ENCODE measurements at regions not wholly inside any gene's neighbourhood (a gene's known extent, or its start where the extent isn't known, plus 50 kb on each side); places are given as distances from the start of the nearest gene placed in this dataset. TPM values are rescaled to one million over a fixed set of nuclear protein-coding genes. Genes with fewer than 3 reads are reported as not detected.

GRCh38 chr18:25453556-25454269, 101.7 kb upstream of the ZNF521 start:
- no peak for DNase-seq (ENCODE audit: low read depth)

- no peak for DNase-seq (ENCODE audit: low read depth)
Measured at GRCh38 chr18:25451077-25451658, 99.2 kb upstream of the ZNF521 start.

DNA sequence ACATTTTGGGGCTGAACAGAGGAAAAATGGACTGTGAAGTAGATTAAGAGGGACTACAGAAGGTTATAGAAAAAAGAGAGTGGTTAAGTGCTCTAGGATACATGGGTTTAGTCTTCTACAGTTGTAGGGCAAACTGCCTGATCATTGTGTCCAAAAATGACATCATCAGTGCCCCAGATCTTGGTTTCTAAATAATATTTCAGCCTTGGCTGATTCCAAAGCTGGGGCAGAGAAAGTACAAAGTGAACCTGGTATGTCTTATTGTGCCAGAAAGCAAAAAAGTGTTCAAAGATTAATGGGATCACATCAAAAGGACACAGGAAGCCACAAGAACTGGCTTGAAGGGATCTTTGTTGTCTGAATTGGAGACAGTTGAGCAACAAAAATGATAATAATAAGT, 97.1 kb upstream of the ZNF521 start:
- DNase-seq (ENCODE audit: low read depth) = no peak

DNA sequence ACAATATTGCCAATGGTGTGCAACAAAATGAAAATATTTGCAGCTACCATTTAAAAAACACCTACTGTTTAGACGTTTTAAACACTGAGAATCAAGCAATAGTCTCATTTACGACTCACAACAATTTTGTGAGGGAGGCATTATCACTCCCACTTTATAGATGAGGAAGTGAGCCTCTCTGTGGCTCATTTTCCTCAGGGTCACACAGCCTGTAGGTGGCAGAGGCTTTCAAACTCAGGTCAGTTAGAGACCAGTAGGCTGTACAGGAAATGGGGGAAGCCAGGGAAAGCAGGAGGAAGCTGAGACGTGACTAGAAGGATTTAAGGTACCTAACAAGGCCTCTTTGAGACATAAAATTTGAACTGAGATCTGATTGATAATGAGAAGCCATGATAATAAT, 95.0 kb upstream of the ZNF521 start:
- peak; percentile 7 for DNase-seq (ENCODE audit: low read depth)

- no peak for DNase-seq (ENCODE audit: low read depth)
Measured at GRCh38 chr18:25445430-25445829, 93.5 kb upstream of the ZNF521 start.

- DNase-seq (ENCODE audit: low read depth) = no peak
Measured at GRCh38 chr18:25443776-25444175, 91.8 kb upstream of the ZNF521 start.

GRCh38 chr18:25435149-25435782, 83.3 kb upstream of the ZNF521 start:
- no peak for DNase-seq (ENCODE audit: low read depth)

- peak; percentile 3 for DNase-seq (ENCODE audit: low read depth)
Measured at GRCh38 chr18:25434745-25435144, 82.8 kb upstream of the ZNF521 start.

- DNase-seq (ENCODE audit: low read depth) = no peak
Measured at GRCh38 chr18:25433590-25433989, 81.6 kb upstream of the ZNF521 start.

- peak; percentile 18 for DNase-seq (ENCODE audit: low read depth)
Measured at GRCh38 chr18:25425024-25425423, 73.1 kb upstream of the ZNF521 start.

DNA sequence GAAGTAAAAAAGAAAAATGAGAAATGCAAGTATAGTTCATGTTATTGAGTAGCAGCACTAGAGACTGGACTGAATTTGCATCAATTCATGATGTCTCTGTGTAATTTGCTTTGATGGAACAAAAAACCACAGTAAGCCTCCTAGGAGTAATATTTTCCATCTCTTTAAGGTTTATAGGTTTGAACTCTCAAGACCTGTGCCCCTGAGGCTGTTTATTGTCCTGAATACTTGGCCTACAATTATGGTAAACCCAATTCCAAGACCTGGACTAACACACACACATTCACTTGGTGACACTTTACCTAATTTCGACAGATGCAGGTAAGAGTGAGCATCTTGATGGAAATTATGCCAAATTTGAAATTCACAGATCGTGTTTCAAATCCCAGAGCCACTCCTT, 71.8 kb upstream of the ZNF521 start:
- DNase-seq (ENCODE audit: low read depth) = no peak

GRCh38 chr18:25423267-25423666, 71.3 kb upstream of the ZNF521 start:
- DNase-seq (ENCODE audit: low read depth) = no peak

DNA sequence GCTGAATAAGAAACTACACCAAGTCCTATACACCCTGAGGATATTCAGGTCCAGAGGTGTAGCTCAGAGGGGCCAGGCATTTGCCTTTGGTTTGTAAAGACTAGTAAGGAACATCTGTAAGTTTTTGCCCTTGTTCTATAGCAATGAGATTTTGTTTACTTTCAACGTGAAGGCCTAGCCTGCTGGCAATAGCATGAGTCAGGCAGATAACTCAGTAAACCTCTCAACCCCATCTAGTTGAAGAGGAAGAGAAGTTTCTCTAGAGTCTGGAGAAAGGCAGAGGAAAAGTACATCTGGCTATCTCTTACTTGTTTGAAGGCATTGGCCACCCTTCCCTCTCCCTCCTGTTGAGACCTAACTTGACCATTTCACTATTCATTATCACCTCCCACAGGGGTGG, 70.3 kb upstream of the ZNF521 start:
- DNase-seq (ENCODE audit: low read depth) = no peak

- no peak for DNase-seq (ENCODE audit: low read depth)
Measured at GRCh38 chr18:25420077-25420825, 68.3 kb upstream of the ZNF521 start.

DNA sequence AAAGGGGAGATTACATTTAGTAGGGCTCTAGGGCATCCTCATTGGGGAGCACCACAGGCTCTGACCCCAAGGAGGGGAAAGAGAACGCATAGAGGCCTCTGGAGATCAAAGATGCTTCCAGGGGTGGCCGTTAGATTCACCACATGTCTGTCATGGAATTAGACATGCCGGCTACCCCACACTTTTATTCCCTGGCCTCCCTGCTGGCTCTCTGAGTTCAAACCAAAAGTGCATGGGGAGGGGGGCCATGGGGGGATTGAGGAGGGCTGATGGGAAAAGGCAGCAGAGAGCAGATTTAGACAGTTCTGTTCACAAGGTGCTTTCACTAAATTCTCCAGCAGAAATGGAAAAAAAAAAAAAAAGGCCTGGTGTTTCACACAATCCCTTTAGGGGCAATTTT, 64.4 kb upstream of the ZNF521 start:
- no peak for DNase-seq (ENCODE audit: low read depth)

DNA sequence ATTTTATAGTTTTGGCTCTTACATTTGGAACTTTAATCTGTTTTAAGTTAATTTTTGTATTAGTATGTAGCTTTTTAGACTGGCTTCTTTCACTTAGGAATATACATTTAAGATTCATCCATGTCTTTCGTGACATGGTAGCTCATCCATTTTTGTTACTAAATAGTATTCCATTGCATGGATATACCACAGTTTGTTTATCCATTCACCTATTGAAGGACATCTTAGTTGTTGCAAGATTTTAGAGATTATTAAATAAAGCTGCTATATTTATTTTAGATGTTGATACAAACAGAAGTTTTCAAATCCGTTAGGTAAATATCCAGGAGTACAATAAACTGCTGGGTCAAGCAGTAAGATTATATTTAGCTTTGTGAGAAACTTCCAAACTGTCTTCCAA, 58.0 kb upstream of the ZNF521 start:
- DNase-seq (ENCODE audit: low read depth) = no peak

- no peak for DNase-seq (ENCODE audit: low read depth)
Measured at GRCh38 chr18:25408293-25408692, 56.3 kb upstream of the ZNF521 start.

Small RNA genes in the stretch of these regions (small RNA-seq; reads per million reads assigned to genes)
- gene AC027229.1 (not detected), gene RN7SL97P (not detected)
